ENCODE measurements at regions not wholly inside any gene's neighbourhood (a gene's known extent, or its start where the extent isn't known, plus 50 kb on each side); places are given as distances from the start of the nearest gene placed in this dataset.

DNA sequence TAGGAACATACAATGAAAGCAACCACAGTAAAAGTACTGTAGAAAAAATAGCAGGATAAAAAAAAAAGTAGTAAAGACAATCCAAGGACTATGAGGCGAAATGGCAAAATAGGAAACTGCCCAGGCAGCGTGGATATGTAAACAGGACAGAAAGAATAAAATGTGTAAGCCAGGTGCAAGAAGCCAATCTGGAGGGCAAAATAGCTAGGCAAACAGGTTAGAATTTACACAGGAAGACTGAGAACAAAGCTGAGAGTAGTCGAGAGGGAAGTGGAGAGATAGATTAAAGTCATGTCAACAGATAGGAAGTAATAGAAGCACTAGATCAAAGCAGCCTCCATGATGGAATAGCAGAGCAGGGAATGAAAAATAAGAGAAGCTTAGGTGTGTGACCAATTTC lies 124.2 kb upstream of the B3GALT2 start:
- TF ChIP-seq, protein P1, sequence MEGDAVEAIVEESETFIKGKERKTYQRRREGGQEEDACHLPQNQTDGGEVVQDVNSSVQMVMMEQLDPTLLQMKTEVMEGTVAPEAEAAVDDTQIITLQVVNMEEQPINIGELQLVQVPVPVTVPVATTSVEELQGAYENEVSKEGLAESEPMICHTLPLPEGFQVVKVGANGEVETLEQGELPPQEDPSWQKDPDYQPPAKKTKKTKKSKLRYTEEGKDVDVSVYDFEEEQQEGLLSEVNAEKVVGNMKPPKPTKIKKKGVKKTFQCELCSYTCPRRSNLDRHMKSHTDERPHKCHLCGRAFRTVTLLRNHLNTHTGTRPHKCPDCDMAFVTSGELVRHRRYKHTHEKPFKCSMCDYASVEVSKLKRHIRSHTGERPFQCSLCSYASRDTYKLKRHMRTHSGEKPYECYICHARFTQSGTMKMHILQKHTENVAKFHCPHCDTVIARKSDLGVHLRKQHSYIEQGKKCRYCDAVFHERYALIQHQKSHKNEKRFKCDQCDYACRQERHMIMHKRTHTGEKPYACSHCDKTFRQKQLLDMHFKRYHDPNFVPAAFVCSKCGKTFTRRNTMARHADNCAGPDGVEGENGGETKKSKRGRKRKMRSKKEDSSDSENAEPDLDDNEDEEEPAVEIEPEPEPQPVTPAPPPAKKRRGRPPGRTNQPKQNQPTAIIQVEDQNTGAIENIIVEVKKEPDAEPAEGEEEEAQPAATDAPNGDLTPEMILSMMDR (IDR thresholded peaks at IDR 0.05): no peak
- TF ChIP-seq POLR2A (IDR thresholded peaks at IDR 0.05): no peak

Data from heart left ventricle (tissue), 13 donors.